ENCODE measurements at regions not wholly inside any gene's neighbourhood (a gene's known extent, or its start where the extent isn't known, plus 50 kb on each side); places are given as distances from the start of the nearest gene placed in this dataset.

GRCh38 chr1:95415146-95415545 lies 181.1 kb downstream of the RWDD3 start:
- no peak for TF ChIP-seq EZH2 (IDR thresholded peaks at IDR 0.05; ENCODE audit: insufficient read depth, poor library complexity, severe bottlenecking)
- TF ChIP-seq EZH2phosphoT487 (IDR thresholded peaks at IDR 0.05; ENCODE audit: insufficient read depth, low read depth), result no peak
